ENCODE measurements at regions not wholly inside any gene's neighbourhood (a gene's known extent, or its start where the extent isn't known, plus 50 kb on each side); places are given as distances from the start of the nearest gene placed in this dataset.

DNA sequence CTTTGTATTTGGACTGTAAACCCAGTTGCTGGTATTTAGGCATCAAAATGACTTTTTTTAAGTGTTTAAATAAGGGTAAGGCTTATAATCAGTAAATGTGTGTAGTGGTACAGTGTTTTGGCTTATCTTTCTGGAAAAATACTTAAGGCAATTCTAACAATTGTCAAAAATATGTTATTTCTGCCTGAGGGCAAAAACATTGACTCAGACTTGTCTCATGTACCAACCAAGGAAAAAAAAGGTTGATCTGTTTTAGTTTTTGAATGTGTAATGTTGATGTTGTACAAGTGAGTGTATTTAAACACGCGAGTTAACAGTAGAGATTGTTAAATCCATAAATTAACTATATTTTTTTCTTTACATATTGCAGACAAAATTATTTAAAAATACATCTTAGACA lies 277.8 kb upstream of the TYRP1 start:
- TF ChIP-seq, protein P1, sequence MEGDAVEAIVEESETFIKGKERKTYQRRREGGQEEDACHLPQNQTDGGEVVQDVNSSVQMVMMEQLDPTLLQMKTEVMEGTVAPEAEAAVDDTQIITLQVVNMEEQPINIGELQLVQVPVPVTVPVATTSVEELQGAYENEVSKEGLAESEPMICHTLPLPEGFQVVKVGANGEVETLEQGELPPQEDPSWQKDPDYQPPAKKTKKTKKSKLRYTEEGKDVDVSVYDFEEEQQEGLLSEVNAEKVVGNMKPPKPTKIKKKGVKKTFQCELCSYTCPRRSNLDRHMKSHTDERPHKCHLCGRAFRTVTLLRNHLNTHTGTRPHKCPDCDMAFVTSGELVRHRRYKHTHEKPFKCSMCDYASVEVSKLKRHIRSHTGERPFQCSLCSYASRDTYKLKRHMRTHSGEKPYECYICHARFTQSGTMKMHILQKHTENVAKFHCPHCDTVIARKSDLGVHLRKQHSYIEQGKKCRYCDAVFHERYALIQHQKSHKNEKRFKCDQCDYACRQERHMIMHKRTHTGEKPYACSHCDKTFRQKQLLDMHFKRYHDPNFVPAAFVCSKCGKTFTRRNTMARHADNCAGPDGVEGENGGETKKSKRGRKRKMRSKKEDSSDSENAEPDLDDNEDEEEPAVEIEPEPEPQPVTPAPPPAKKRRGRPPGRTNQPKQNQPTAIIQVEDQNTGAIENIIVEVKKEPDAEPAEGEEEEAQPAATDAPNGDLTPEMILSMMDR (IDR thresholded peaks at IDR 0.05) = no peak
- TF ChIP-seq POLR2A (IDR thresholded peaks at IDR 0.05) = no peak

All from body of pancreas (tissue), 4 donors.